PC-9 (cell line): ENCODE measurements at regions not wholly inside any gene's neighbourhood (a gene's known extent, or its start where the extent isn't known, plus 50 kb on each side); places are given as distances from the start of the nearest gene placed in this dataset.

Experiments
- BruUV-seq: library from RNA; stranded (reverse); fragments of 400-500 nt; replicated peaks from 2 replicates; lab custom pipeline; 2021; lab: Mats Ljungman, UMichigan
- CTCF ChIA-PET: fragments of 300-600 bp; sonication (Branson Sonifier 250); formaldehyde crosslinking; loops from one replicate; lab custom pipeline; 2022; ENCODE audit warnings: antibody characterized with exemption; lab: Charles Lee
- POLR2A ChIA-PET: fragments of 300-600 bp; sonication (Branson Sonifier 250); formaldehyde crosslinking; loops from one replicate; lab custom pipeline; 2022; ENCODE audit warnings: antibody characterized with exemption; ENCODE audit not compliant: unreplicated experiment; lab: Charles Lee
- DNase-seq, 2 experiments: peaks; one replicate each; pipeline versions ENCODE4 v3.0.0 to v3.0.0-alpha.2; 2015 to 2022; ENCODE audit warnings: mixed read lengths in 1 of 2
- H2AFZ ChIP-seq: fragments of 200-600 bp; sonication (generic); 2 replicates; pipeline ENCODE4 v1.8.1; 2017; ENCODE audit warnings: antibody characterized with exemption
- H3F3A ChIP-seq: fragments of 200-600 bp; sonication (generic); 2 replicates; pipeline ENCODE4 v1.8.1; 2017; ENCODE audit warnings: antibody characterized with exemption, mild to moderate bottlenecking, low read depth; ENCODE audit not compliant: insufficient read depth
- H3K27ac ChIP-seq: fragments of 200-600 bp; sonication (generic); 2 replicates; pipeline ENCODE4 v1.6.1; 2016; ENCODE audit warnings: mixed run types
- H3K27me3 ChIP-seq: fragments of 200-600 bp; sonication (generic); 2 replicates; pipeline ENCODE4 v1.6.1; 2016; ENCODE audit warnings: low read depth, mixed run types; ENCODE audit not compliant: insufficient read depth
- H3K36me3 ChIP-seq: fragments of 200-600 bp; sonication (generic); 2 replicates; pipeline ENCODE4 v1.6.1; 2016; ENCODE audit warnings: low read depth, mixed run types
- H3K4me1 ChIP-seq: fragments of 200-600 bp; sonication (generic); replicated peaks from 2 replicates; pipeline ENCODE4 v1.6.1; 2016; ENCODE audit warnings: mixed run types; ENCODE audit not compliant: insufficient read depth
- H3K4me2 ChIP-seq: fragments of 200-600 bp; sonication (generic); 2 replicates; pipeline ENCODE4 v1.6.1; 2017; ENCODE audit warnings: mixed run types
- H3K4me3 ChIP-seq: fragments of 200-600 bp; sonication (generic); 2 replicates; pipeline ENCODE4 v1.6.1; 2016; ENCODE audit warnings: mixed run types
- H3K79me2 ChIP-seq: fragments of 200-600 bp; sonication (generic); 2 replicates; pipeline ENCODE4 v1.6.1; 2017; ENCODE audit warnings: low read depth, mixed run types
- H3K9me2 ChIP-seq: fragments of 200-600 bp; sonication (generic); 2 replicates; pipeline ENCODE4 v1.8.1; 2017; ENCODE audit warnings: mild to moderate bottlenecking; ENCODE audit not compliant: insufficient read depth
- H3K9me3 ChIP-seq: fragments of 200-600 bp; sonication (generic); 2 replicates; pipeline ENCODE4 v1.8.1; 2016; ENCODE audit warnings: low read depth; ENCODE audit not compliant: insufficient read depth
- H4K20me1 ChIP-seq: fragments of 200-600 bp; sonication (generic); 2 replicates; pipeline ENCODE4 v1.8.1; 2017; ENCODE audit not compliant: insufficient read depth
- EZH2 ChIP-seq: fragments of 200-600 bp; sonication (generic); IDR thresholded peaks from 2 replicates; pipeline ENCODE4 v1.8.0; 2017; ENCODE audit warnings: antibody characterized with exemption, low read depth
- intact Hi-C: fragments of 100-400 bp; cut with micrococcal nuclease; formaldehyde crosslinking; loops from one replicate; pipeline ENCODE4 v1.10.0; 2022; ENCODE audit not compliant: unreplicated experiment
- TF ChIP-seq, protein P1 (sequence below): fragments of 200-600 bp; sonication (generic); conservative IDR thresholded peaks from 2 replicates; pipeline ENCODE4 v1.6.1; 2017; ENCODE audit warnings: mixed run types, antibody characterized with exemption, mild to moderate bottlenecking, moderate library complexity

DNA sequence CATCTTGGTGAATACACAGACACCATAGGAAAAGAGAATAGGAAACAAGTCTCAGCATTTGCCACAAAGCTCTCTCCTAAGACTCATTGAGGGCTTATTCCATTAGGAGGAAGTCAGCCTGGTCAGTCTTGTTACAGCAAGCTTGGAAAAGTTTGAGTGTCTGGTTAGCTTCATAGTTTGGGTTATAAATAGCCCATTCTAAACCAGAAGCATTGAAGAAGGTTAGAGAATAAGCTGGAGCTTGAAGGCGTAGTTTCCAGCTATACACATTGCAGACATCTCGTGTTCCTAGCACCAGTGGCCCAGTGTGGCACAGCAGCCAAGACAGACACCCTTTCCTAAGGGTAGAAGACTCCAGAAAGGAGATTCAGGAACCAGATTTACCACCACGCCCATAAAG, 168.8 kb upstream of the RBM19 start:
- H3K36me3 ChIP-seq = no peaks in the 10 kb centered on the region
- no peaks in the 10 kb centered on the region for H3K9me3 ChIP-seq
- no TSS peak for BruUV-seq
- no peak overlapping the region for H3K4me2 ChIP-seq
- intact Hi-C loops = no loop called here
- DNase-seq = no peak
- no peak overlapping the region for H3K4me3 ChIP-seq
- no peak overlapping the region for H3K27ac ChIP-seq
- H4K20me1 ChIP-seq = no peaks in the 10 kb centered on the region; the same call in 1 of the 2 replicates
- ChIA-PET POLR2A (no interaction called here), CTCF (no interaction called here)
- no peaks in the 10 kb centered on the region for H3K9me2 ChIP-seq
- H3K4me1 ChIP-seq = no peaks in the 10 kb centered on the region
- no peaks in the 10 kb centered on the region for H3F3A ChIP-seq
- no peak overlapping the region for H2AFZ ChIP-seq
- H3K27me3 ChIP-seq = peaks cover 16% of the 10 kb centered on the region
- TF ChIP-seq, protein P1, sequence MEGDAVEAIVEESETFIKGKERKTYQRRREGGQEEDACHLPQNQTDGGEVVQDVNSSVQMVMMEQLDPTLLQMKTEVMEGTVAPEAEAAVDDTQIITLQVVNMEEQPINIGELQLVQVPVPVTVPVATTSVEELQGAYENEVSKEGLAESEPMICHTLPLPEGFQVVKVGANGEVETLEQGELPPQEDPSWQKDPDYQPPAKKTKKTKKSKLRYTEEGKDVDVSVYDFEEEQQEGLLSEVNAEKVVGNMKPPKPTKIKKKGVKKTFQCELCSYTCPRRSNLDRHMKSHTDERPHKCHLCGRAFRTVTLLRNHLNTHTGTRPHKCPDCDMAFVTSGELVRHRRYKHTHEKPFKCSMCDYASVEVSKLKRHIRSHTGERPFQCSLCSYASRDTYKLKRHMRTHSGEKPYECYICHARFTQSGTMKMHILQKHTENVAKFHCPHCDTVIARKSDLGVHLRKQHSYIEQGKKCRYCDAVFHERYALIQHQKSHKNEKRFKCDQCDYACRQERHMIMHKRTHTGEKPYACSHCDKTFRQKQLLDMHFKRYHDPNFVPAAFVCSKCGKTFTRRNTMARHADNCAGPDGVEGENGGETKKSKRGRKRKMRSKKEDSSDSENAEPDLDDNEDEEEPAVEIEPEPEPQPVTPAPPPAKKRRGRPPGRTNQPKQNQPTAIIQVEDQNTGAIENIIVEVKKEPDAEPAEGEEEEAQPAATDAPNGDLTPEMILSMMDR = no peak
- TF ChIP-seq EZH2 = no peak
- H3K79me2 ChIP-seq = no peaks in the 10 kb centered on the region

DNA sequence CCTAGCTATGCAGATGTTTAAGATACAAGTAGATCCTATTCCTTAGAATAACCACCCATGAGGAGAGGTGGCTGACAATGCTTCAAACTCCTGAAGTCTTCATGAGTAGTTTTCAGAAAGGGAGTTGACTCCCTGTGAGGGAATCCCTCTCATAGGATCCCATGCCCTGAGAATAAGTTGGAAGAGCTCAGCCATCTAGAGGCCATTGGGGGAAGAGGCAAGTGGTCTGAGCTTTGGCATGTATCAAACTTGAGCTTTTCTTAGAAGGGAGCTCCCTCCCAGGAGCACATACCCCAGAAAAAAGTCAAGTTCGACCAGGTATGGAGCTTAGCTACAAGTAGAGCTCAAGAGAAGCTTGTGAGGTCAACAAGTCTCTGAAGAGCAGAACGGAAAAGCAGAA, 165.7 kb upstream of the RBM19 start:
- BruUV-seq = no TSS peak
- POLR2A ChIA-PET = no interaction called here
- no peaks in the 10 kb centered on the region for H3K9me3 ChIP-seq

DNA sequence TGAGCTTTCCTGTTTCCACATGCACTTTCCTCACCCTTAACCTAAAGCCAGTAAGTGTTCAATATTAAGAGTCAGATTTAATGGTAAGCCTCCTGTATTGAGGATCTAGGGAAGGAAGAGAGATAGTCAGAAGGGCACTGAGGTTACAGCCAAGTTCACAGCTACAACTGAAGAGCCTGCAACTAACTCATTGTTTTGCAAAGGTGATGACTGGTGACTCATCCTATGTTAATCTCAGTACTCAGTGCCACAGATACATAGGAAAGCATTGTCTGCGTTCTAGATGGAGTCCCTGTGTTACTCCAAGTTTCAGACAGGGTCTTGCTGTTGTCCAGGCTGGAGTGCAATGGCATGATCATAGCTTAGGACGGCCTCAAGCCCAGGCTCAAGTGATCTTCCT, 157.0 kb upstream of the RBM19 start:
- Histone ChIP-seq H3K9me2 (no peaks in the 10 kb centered on the region), H3K27me3 (peaks cover 7% of the 10 kb centered on the region; the same call in 1 of the 2 replicates), H3F3A (no peaks in the 10 kb centered on the region), H3K27ac (no peak overlapping the region), H3K4me3 (no peak overlapping the region), H2AFZ (no peak overlapping the region), H3K79me2 (no peaks in the 10 kb centered on the region), H3K4me1 (no peaks in the 10 kb centered on the region), H3K4me2 (no peak overlapping the region), H4K20me1 (no peaks in the 10 kb centered on the region), H3K9me3 (no peaks in the 10 kb centered on the region), H3K36me3 (no peaks in the 10 kb centered on the region)
- intact Hi-C loops = no loop called here
- TF ChIP-seq, protein P1 = no peak
- no peak for TF ChIP-seq EZH2
- ChIA-PET POLR2A (no interaction called here), CTCF (no interaction called here)
- no TSS peak for BruUV-seq
- no peak for DNase-seq

More for the DNA sequence above, 165.7 kb upstream of the RBM19 start:
- Histone ChIP-seq H4K20me1 (no peaks in the 10 kb centered on the region), H3K79me2 (no peaks in the 10 kb centered on the region), H3K36me3 (no peaks in the 10 kb centered on the region), H2AFZ (no peak overlapping the region), H3K4me2 (no peak overlapping the region), H3K27me3 (peaks cover 13% of the 10 kb centered on the region), H3K27ac (no peak overlapping the region), H3K4me3 (no peak overlapping the region), H3F3A (no peaks in the 10 kb centered on the region), H3K4me1 (no peaks in the 10 kb centered on the region), H3K9me2 (no peaks in the 10 kb centered on the region)
- no peak for DNase-seq
- intact Hi-C loops = no loop called here
- CTCF ChIA-PET = no interaction called here
- no peak for TF ChIP-seq EZH2
- TF ChIP-seq, protein P1 = no peak
